Neutrophil (primary cell): ENCODE measurements at regions not wholly inside any gene's neighbourhood (a gene's known extent, or its start where the extent isn't known, plus 50 kb on each side); places are given as distances from the start of the nearest gene placed in this dataset.

Experiments
- H3K27ac ChIP-seq: fragments of 200-600 bp; sonication (generic); 2 replicates; pipeline ENCODE4 v1.5.1; 2016; ENCODE audit warnings: mild to moderate bottlenecking, moderate library complexity
- H3K27me3 ChIP-seq: fragments of 200-600 bp; sonication (generic); 2 replicates; pipeline ENCODE4 v1.6.0; 2016; ENCODE audit warnings: mild to moderate bottlenecking
- H3K36me3 ChIP-seq: fragments of 200-600 bp; sonication (generic); 2 replicates; pipeline ENCODE4 v1.5.1; 2017
- H3K4me1 ChIP-seq, 2 experiments: fragments of 200-600 bp in 1 of 2; sonication (generic) in 1 of 2; 1 replicate in 1 of 2; 2 replicates in 1 of 2; pipeline versions ENCODE4 v1.5.1 to v1.6.1; 2013 to 2016; ENCODE audit warnings: low read depth in 1 of 2, low read length in 1 of 2, mild to moderate bottlenecking in 1 of 2, moderate library complexity in 1 of 2; ENCODE audit not compliant: control insufficient read depth in 1 of 2, insufficient read depth in 1 of 2
- H3K4me3 ChIP-seq, 2 experiments: fragments of 200-600 bp in 1 of 2; sonication (generic) in 1 of 2; 1 replicate in 1 of 2; 2 replicates in 1 of 2; pipeline ENCODE4 v1.5.1; 2013 to 2016; ENCODE audit warnings: low read depth in 1 of 2, low read length in 1 of 2, mild to moderate bottlenecking in 1 of 2, moderate library complexity in 1 of 2
- H3K9me3 ChIP-seq: fragments of 200-600 bp; sonication (generic); 2 replicates; pipeline ENCODE4 v1.5.1; 2016
- TF ChIP-seq, protein P1 (sequence below): fragments of 200-600 bp; sonication (generic); IDR thresholded peaks from 2 replicates; pipeline ENCODE4 v1.5.1; 2016; ENCODE audit warnings: antibody characterized with exemption

DNA sequence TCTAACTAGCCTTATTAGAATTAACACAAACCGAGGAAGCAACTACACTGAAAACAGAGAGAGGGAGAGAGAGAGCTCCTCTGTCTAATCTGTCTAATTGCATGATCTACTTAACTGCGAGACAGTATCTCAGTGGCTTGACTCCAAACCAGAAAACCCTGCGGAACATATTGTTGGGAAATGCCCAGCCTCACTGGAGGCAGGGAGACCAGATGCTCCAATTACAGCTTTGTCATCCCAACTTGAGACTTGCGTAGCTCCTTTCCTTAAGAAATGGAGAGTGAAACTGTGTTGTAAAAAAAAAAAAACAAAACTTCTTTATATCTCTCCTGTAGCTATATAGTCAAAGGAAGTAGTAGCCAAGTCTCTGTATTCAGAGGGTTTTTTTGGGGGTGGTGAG, 52.0 kb upstream of the ZNRF2 start:
- Histone ChIP-seq H3K27ac (no peak overlapping the region), H3K4me1 (no peaks in the 10 kb centered on the region), H3K9me3 (no peaks in the 10 kb centered on the region), H3K4me3 (no peak overlapping the region), H3K27me3 (peaks cover 14% of the 10 kb centered on the region), H3K36me3 (no peaks in the 10 kb centered on the region)
- TF ChIP-seq, protein P1, sequence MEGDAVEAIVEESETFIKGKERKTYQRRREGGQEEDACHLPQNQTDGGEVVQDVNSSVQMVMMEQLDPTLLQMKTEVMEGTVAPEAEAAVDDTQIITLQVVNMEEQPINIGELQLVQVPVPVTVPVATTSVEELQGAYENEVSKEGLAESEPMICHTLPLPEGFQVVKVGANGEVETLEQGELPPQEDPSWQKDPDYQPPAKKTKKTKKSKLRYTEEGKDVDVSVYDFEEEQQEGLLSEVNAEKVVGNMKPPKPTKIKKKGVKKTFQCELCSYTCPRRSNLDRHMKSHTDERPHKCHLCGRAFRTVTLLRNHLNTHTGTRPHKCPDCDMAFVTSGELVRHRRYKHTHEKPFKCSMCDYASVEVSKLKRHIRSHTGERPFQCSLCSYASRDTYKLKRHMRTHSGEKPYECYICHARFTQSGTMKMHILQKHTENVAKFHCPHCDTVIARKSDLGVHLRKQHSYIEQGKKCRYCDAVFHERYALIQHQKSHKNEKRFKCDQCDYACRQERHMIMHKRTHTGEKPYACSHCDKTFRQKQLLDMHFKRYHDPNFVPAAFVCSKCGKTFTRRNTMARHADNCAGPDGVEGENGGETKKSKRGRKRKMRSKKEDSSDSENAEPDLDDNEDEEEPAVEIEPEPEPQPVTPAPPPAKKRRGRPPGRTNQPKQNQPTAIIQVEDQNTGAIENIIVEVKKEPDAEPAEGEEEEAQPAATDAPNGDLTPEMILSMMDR, result no peak
